ENCODE measurements at regions not wholly inside any gene's neighbourhood (a gene's known extent, or its start where the extent isn't known, plus 50 kb on each side); places are given as distances from the start of the nearest gene placed in this dataset.

GRCh38 chr4:57331959-57332358, 221.8 kb upstream of the IGFBP7 start:
- Histone ChIP-seq H3K4me3 (ENCODE audit: extremely low read depth, insufficient read depth, low read length, poor library complexity, severe bottlenecking) (no peak overlapping the region), H3K27ac (ENCODE audit: low read depth, low read length, severe bottlenecking) (no peak overlapping the region), H3K4me1 (ENCODE audit: control insufficient read depth, insufficient read depth, low read length, poor library complexity, severe bottlenecking) (no peaks in the 10 kb centered on the region), H3K9me3 (ENCODE audit: control insufficient read depth, low read length) (no peaks in the 10 kb centered on the region), H3K36me3 (ENCODE audit: control insufficient read depth, insufficient read depth, low read length) (no peaks in the 10 kb centered on the region)

GRCh38 chr4:57329279-57329678, 219.1 kb upstream of the IGFBP7 start:
- H3K4me1 ChIP-seq (ENCODE audit: control insufficient read depth, insufficient read depth, low read length, poor library complexity, severe bottlenecking), result no peaks in the 10 kb centered on the region

GRCh38 chr4:57324673-57325307, 214.6 kb upstream of the IGFBP7 start:
- Histone ChIP-seq H3K4me1 (ENCODE audit: control insufficient read depth, insufficient read depth, low read length, poor library complexity, severe bottlenecking) (no peaks in the 10 kb centered on the region), H3K27ac (ENCODE audit: low read depth, low read length, severe bottlenecking) (no peak overlapping the region), H3K4me3 (ENCODE audit: extremely low read depth, insufficient read depth, low read length, poor library complexity, severe bottlenecking) (no peak overlapping the region), H3K36me3 (ENCODE audit: control insufficient read depth, insufficient read depth, low read length) (no peaks in the 10 kb centered on the region), H3K9me3 (ENCODE audit: control insufficient read depth, low read length) (no peaks in the 10 kb centered on the region)
- WGBS, 2 experiments (ENCODE audit: insufficient coverage in 2 of 2), result 100% methylated on average over 2 of the region's 4 CpGs; no CpG with 5 or more reads in 1 of the 2 experiments

More at GRCh38 chr4:57329279-57329678, 219.1 kb upstream of the IGFBP7 start:
- 91 to 94% methylated on average over 4 to 5 of the region's 9 CpGs for WGBS, 2 experiments (ENCODE audit: insufficient coverage in 2 of 2)
- Histone ChIP-seq H3K27ac (ENCODE audit: low read depth, low read length, severe bottlenecking) (no peak overlapping the region), H3K36me3 (ENCODE audit: control insufficient read depth, insufficient read depth, low read length) (no peaks in the 10 kb centered on the region), H3K4me3 (ENCODE audit: extremely low read depth, insufficient read depth, low read length, poor library complexity, severe bottlenecking) (no peak overlapping the region), H3K9me3 (ENCODE audit: control insufficient read depth, low read length) (no peaks in the 10 kb centered on the region)

DNA sequence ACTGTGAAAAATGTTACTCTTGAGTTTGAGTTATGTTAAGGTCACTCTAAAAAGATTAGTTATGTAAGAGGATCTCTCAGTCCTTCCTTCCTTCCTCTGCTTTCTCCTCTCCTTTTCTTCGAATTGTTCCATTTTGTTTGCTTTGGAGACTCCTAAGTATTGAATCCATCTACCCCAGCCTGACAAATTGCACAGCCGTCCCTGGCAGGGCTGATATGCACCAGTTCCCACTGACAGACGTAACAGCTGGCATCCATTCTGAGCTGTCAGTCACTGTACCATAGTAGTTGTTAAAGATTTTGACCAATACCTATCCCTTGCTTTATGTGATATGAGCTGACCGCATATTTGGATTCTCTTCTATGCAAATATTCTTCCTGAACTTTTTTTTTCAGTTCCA, 210.7 kb upstream of the IGFBP7 start:
- Histone ChIP-seq H3K4me3 (ENCODE audit: extremely low read depth, insufficient read depth, low read length, poor library complexity, severe bottlenecking) (no peak overlapping the region), H3K9me3 (ENCODE audit: control insufficient read depth, low read length) (no peaks in the 10 kb centered on the region), H3K4me1 (ENCODE audit: control insufficient read depth, insufficient read depth, low read length, poor library complexity, severe bottlenecking) (no peaks in the 10 kb centered on the region), H3K27ac (ENCODE audit: low read depth, low read length, severe bottlenecking) (no peak overlapping the region), H3K36me3 (ENCODE audit: control insufficient read depth, insufficient read depth, low read length) (no peaks in the 10 kb centered on the region)
- 69 to 100% methylated on average over 1 to 2 of the region's 4 CpGs for WGBS, 2 experiments (ENCODE audit: insufficient coverage in 2 of 2)

GRCh38 chr4:57320217-57320616, 210.0 kb upstream of the IGFBP7 start:
- H3K36me3 ChIP-seq (ENCODE audit: control insufficient read depth, insufficient read depth, low read length), result no peaks in the 10 kb centered on the region
- 92 to 100% methylated on average over 1 to 2 of the region's 3 CpGs for WGBS, 2 experiments (ENCODE audit: insufficient coverage in 2 of 2)
- H3K27ac ChIP-seq (ENCODE audit: low read depth, low read length, severe bottlenecking), result no peak overlapping the region

GRCh38 chr4:57318703-57319102, 208.5 kb upstream of the IGFBP7 start:
- 93% methylated on average over 2 of the region's 2 CpGs; no CpG with 5 or more reads in 1 of the 2 experiments for WGBS, 2 experiments (ENCODE audit: insufficient coverage in 2 of 2)
- no peaks in the 10 kb centered on the region for H3K36me3 ChIP-seq (ENCODE audit: control insufficient read depth, insufficient read depth, low read length)
- H3K4me3 ChIP-seq (ENCODE audit: extremely low read depth, insufficient read depth, low read length, poor library complexity, severe bottlenecking), result no peak overlapping the region
- H3K9me3 ChIP-seq (ENCODE audit: control insufficient read depth, low read length), result no peaks in the 10 kb centered on the region
- no peak overlapping the region for H3K27ac ChIP-seq (ENCODE audit: low read depth, low read length, severe bottlenecking)
- H3K4me1 ChIP-seq (ENCODE audit: control insufficient read depth, insufficient read depth, low read length, poor library complexity, severe bottlenecking), result no peaks in the 10 kb centered on the region

More at GRCh38 chr4:57320217-57320616, 210.0 kb upstream of the IGFBP7 start:
- Histone ChIP-seq H3K4me3 (ENCODE audit: extremely low read depth, insufficient read depth, low read length, poor library complexity, severe bottlenecking) (no peak overlapping the region), H3K4me1 (ENCODE audit: control insufficient read depth, insufficient read depth, low read length, poor library complexity, severe bottlenecking) (no peaks in the 10 kb centered on the region), H3K9me3 (ENCODE audit: control insufficient read depth, low read length) (no peaks in the 10 kb centered on the region)

DNA sequence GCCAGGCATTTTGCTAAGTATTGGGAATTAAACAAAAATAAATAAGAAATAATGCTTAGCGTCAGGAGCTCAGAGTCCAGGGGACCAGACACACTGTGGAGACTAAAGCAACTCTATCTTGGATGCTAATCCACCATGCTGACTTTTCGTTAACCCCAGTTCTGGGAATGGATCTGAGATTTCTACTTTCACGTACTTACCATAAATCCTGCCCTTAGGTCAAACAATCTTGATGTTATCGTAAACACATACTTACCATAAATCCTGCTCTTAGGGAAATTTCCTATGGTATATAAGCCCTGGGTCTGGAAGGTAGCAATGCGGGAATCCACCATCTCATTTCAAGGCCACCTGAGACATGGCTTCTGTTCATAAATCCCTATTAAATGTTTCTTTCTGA, 204.5 kb upstream of the IGFBP7 start:
- H3K36me3 ChIP-seq (ENCODE audit: control insufficient read depth, insufficient read depth, low read length), result no peaks in the 10 kb centered on the region
- H3K9me3 ChIP-seq (ENCODE audit: control insufficient read depth, low read length), result no peaks in the 10 kb centered on the region
- H3K4me1 ChIP-seq (ENCODE audit: control insufficient read depth, insufficient read depth, low read length, poor library complexity, severe bottlenecking), result no peaks in the 10 kb centered on the region
- 94 to 100% methylated on average over 4 to 5 of the region's 5 CpGs for WGBS, 2 experiments (ENCODE audit: insufficient coverage in 2 of 2)
- no peak overlapping the region for H3K27ac ChIP-seq (ENCODE audit: low read depth, low read length, severe bottlenecking)
- H3K4me3 ChIP-seq (ENCODE audit: extremely low read depth, insufficient read depth, low read length, poor library complexity, severe bottlenecking), result no peak overlapping the region

DNA sequence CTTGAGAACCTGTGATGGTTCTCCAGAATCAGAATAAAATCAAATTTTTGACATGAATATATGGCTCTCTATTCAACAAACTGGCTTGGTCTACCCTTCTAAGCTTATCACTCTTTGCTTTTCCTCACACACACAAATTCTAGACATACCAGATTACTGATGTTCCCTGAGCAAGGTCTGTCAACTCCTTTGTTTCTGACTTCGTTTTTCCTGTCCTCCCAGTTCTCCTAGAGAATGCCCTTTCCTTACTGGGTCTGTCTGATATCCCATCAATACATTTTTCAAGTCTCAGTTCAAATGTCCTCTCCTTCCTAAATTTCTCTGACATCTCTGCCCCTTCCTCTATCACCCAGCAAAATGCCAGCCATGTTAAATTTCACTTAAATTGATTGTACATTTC, 202.1 kb upstream of the IGFBP7 start:
- no peak overlapping the region for H3K27ac ChIP-seq (ENCODE audit: low read depth, low read length, severe bottlenecking)
- H3K4me3 ChIP-seq (ENCODE audit: extremely low read depth, insufficient read depth, low read length, poor library complexity, severe bottlenecking), result no peak overlapping the region
- H3K36me3 ChIP-seq (ENCODE audit: control insufficient read depth, insufficient read depth, low read length), result no peaks in the 10 kb centered on the region
- no peaks in the 10 kb centered on the region for H3K4me1 ChIP-seq (ENCODE audit: control insufficient read depth, insufficient read depth, low read length, poor library complexity, severe bottlenecking)
- no peaks in the 10 kb centered on the region for H3K9me3 ChIP-seq (ENCODE audit: control insufficient read depth, low read length)
- WGBS, 2 experiments (ENCODE audit: insufficient coverage in 2 of 2), result 92 to 94% methylated on average over 1 of the region's 1 CpG

DNA sequence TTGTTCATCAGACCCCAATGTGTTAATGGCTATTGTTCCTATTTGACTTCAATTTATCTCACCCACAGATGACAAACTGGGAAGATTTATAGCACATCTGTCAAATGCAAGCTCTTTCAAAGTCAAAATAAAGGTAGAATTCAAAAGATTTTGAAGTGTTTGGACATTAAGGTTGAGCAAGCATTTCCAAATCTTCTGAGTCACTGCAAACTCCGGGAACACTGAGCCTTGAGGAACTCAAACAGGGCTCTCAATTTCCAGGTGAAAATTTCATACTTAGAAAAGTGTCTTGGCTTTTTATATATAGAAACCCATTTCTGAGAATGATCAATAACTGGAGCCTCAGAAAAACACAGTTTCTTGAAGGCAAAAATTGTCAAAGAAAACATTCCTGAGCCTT, 199.5 kb upstream of the IGFBP7 start:
- WGBS, 2 experiments (ENCODE audit: insufficient coverage in 2 of 2), result no CpG with 5 or more reads among the region's 1 CpG
- H3K9me3 ChIP-seq (ENCODE audit: control insufficient read depth, low read length), result no peaks in the 10 kb centered on the region
- no peaks in the 10 kb centered on the region for H3K4me1 ChIP-seq (ENCODE audit: control insufficient read depth, insufficient read depth, low read length, poor library complexity, severe bottlenecking)
- no peaks in the 10 kb centered on the region for H3K36me3 ChIP-seq (ENCODE audit: control insufficient read depth, insufficient read depth, low read length)
- H3K27ac ChIP-seq (ENCODE audit: low read depth, low read length, severe bottlenecking), result no peak overlapping the region
- H3K4me3 ChIP-seq (ENCODE audit: extremely low read depth, insufficient read depth, low read length, poor library complexity, severe bottlenecking), result no peak overlapping the region

GRCh38 chr4:57308301-57308700, 198.1 kb upstream of the IGFBP7 start:
- 90% methylated on average over 2 of the region's 2 CpGs for WGBS, 2 experiments (ENCODE audit: insufficient coverage in 2 of 2)
- H3K4me1 ChIP-seq (ENCODE audit: control insufficient read depth, insufficient read depth, low read length, poor library complexity, severe bottlenecking), result no peaks in the 10 kb centered on the region

GRCh38 chr4:57305836-57306235, 195.7 kb upstream of the IGFBP7 start:
- Histone ChIP-seq H3K9me3 (ENCODE audit: control insufficient read depth, low read length) (no peaks in the 10 kb centered on the region), H3K27ac (ENCODE audit: low read depth, low read length, severe bottlenecking) (no peak overlapping the region), H3K4me1 (ENCODE audit: control insufficient read depth, insufficient read depth, low read length, poor library complexity, severe bottlenecking) (no peaks in the 10 kb centered on the region), H3K36me3 (ENCODE audit: control insufficient read depth, insufficient read depth, low read length) (no peaks in the 10 kb centered on the region), H3K4me3 (ENCODE audit: extremely low read depth, insufficient read depth, low read length, poor library complexity, severe bottlenecking) (no peak overlapping the region)
- WGBS, 2 experiments (ENCODE audit: insufficient coverage in 2 of 2), result 90 to 95% methylated on average over 4 to 5 of the region's 5 CpGs

More at GRCh38 chr4:57308301-57308700, 198.1 kb upstream of the IGFBP7 start:
- no peak overlapping the region for H3K4me3 ChIP-seq (ENCODE audit: extremely low read depth, insufficient read depth, low read length, poor library complexity, severe bottlenecking)
- H3K27ac ChIP-seq (ENCODE audit: low read depth, low read length, severe bottlenecking), result no peak overlapping the region
- H3K9me3 ChIP-seq (ENCODE audit: control insufficient read depth, low read length), result no peaks in the 10 kb centered on the region
- no peaks in the 10 kb centered on the region for H3K36me3 ChIP-seq (ENCODE audit: control insufficient read depth, insufficient read depth, low read length)
